GM13977 (cell line): ENCODE measurements at regions not wholly inside any gene's neighbourhood (a gene's known extent, or its start where the extent isn't known, plus 50 kb on each side); places are given as distances from the start of the nearest gene placed in this dataset.

Experiments used
- DNase-seq: peaks from one replicate; pipeline ENCODE4 v3.0.0; 2012; ENCODE audit warnings: low spot score
- in situ Hi-C: fragments of 300-500 bp; cut with MboI; formaldehyde crosslinking; loops from one replicate; pipeline ENCODE4 v1.12.0; 2022; ENCODE audit warnings: low sequenced_read_pairs, low pct_unique_long_range_greater_than_20kb, mixed read lengths, inconsistent platforms; ENCODE audit not compliant: unreplicated experiment
- TF ChIP-seq, protein P1 (sequence below): IDR thresholded peaks from 2 replicates; pipeline ENCODE4 v1.5.1; 2012; ENCODE audit warnings: mild to moderate bottlenecking, control low read depth; ENCODE audit not compliant: insufficient read depth; ENCODE audit errors: extremely low read depth, missing control alignments

DNA sequence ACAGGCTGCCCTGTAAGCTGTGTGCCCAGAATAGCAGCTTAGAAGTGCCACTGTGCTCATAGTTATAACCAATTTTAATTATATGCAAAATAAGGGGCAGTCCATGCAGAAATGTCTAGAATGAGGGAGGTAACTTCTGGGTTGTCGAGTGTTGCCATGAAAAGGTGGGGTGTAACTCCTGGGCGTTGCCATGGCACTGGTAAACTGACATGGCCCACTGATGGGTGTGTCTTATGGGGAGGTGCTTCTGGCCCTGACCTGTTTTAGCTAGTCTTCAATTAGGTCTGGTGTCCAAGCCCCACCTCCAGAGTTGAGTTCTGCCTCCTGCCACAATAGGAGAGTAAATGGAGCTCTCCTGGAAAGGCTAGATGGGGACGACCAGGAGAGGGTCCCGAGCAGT, 120.6 kb downstream of the SALL1 start:
- TF ChIP-seq, protein P1, sequence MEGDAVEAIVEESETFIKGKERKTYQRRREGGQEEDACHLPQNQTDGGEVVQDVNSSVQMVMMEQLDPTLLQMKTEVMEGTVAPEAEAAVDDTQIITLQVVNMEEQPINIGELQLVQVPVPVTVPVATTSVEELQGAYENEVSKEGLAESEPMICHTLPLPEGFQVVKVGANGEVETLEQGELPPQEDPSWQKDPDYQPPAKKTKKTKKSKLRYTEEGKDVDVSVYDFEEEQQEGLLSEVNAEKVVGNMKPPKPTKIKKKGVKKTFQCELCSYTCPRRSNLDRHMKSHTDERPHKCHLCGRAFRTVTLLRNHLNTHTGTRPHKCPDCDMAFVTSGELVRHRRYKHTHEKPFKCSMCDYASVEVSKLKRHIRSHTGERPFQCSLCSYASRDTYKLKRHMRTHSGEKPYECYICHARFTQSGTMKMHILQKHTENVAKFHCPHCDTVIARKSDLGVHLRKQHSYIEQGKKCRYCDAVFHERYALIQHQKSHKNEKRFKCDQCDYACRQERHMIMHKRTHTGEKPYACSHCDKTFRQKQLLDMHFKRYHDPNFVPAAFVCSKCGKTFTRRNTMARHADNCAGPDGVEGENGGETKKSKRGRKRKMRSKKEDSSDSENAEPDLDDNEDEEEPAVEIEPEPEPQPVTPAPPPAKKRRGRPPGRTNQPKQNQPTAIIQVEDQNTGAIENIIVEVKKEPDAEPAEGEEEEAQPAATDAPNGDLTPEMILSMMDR, result no peak
- DNase-seq, result no peak
- in situ Hi-C loops, result no loop called here

DNA sequence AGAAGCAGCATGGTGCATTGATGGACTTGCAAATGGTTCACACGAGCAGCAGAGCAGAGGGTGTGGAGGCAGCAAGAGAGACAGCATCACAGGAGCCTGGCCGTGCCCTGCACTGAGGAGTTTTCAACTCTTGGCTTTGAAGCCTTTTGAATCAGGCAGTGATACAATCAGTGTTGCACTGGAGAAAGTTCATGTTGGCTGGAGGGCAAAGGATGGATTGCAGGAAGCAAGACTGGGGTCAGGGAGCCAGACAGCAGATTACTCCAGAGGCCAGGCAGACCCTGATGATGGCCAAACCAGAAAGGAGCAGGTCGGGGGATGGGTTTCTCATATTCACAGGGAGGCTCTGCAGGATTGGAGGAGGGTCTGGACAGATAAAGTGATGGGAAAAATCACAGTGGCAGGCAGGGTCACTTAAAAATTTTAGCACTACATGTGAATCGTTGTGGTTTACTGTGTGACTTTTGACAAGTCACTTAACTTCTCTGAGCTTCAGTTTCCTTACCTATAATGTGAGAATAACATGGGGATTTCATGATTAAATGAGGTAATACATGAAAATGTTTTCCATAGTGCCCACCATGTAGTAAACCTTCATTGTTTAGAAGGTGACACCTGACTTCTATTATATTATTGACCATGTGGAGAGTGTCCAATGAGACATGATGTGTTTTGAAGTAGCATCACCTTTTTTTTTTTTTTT, 125.3 kb downstream of the SALL1 start:
- TF ChIP-seq, protein P1, result no peak
- in situ Hi-C loops, result no loop called here
- DNase-seq, result no peak

DNA sequence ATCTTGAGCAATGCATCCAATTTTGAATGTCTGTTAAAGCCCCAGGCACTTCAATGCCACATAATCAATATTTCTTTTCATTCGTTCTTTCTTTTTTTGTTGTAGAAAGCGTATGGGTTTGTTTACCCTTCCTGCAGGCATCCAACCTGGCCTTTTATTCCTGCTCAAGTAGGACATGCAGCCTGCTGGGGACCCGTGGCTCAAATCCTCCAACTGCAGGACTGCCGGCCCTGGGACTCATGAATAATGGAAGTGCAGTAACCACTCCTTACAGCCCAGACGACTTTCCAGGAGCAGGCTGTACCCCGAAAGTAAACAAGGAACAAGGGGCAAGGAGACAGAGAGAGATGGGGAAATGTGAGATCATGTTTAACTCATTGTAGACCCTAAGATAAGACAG, 126.4 kb downstream of the SALL1 start:
- in situ Hi-C loops, result no loop called here
- DNase-seq, result no peak
- TF ChIP-seq, protein P1, result no peak

DNA sequence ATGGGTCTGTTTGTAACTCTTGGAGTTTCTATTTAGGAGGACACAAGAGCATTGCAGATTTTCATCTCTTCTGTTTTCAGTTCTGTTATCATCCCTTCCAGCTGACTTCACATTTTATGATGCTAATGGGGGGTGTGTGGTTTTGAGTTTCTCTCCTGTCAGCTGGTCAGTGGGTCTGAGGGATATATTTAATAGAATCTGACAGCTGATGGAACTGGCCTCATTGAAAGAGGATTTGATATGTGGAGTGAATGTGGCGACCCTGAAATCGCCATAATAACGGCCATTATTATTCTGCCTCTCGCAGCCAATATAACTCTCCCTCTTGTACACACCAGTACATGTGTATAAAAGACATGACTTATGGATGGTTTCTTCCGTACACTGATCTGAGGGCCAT, 128.1 kb downstream of the SALL1 start:
- no peak for DNase-seq
- in situ Hi-C loops, result no loop called here
- TF ChIP-seq, protein P1, result no peak

DNA sequence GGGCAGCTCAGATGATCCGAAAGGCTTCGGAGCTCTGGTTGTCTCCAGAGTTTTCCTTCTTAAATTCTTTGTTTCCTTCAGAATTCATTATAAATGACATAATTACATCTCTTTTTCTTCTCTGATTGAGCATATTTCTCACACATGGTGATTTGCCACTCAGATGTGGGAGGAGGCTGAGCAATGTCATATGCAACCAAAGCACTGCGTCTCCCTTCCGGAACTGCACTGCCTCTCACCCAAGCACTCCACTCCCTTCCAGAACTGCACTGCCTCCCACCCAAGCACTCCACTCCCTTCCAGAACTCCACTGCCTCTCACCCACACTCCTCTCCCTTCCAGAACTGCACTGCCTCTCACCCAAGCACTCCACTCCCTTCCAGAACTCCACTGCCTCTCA, 131.5 kb downstream of the SALL1 start:
- in situ Hi-C loops, result no loop called here
- no peak for DNase-seq
- TF ChIP-seq, protein P1, result no peak

DNA sequence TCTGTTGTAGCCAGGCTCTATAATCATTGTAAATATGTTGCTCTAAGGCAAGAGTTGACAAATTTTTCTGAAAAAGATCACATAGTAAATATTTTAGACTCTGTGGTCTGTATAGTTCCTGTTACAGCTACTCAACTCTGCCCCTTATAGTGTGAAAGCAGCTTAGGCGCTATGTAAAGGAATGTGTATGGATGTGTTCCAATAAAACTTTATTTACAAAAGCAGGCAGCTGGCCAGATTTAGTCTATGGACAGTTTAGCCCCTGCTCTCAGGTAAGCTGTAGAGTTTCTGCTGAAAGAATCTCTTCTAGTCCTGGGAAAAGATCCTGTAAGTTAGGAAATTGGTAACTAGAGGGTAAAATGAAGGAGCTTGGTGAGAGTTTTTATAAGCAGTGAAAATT, 133.1 kb downstream of the SALL1 start:
- TF ChIP-seq, protein P1, result no peak
- no peak for DNase-seq
- in situ Hi-C loops, result no loop called here
